ENCODE measurements at regions not wholly inside any gene's neighbourhood (a gene's known extent, or its start where the extent isn't known, plus 50 kb on each side); places are given as distances from the start of the nearest gene placed in this dataset.

DNA sequence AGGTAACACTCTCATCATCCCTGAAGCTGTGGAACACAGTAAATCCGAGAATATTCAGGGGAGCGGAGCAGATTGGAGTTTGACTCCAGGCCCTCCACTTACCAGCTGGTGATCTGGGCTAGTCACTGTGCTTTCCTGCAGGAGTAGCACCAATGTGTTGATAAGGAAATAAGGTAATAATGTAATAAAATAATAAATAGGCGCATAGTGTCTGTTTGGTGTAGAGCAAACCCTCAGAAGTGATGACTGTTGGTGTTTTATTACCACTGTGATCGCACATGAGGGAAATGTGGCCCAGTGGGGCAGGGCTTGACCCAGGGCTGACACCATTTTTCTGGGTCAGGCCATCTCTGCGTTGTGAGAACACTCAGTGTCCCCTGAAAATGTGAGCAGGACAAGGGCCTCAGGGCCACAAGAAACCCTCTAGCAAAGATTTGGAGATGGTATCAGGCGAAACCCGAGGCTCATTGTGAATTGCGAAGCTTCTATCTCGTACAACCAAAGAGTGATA is 563.9 kb upstream of the B3GAT1 start:
- no peak for TF ChIP-seq POLR2A (IDR thresholded peaks at IDR 0.05)
- TF ChIP-seq, protein P1, sequence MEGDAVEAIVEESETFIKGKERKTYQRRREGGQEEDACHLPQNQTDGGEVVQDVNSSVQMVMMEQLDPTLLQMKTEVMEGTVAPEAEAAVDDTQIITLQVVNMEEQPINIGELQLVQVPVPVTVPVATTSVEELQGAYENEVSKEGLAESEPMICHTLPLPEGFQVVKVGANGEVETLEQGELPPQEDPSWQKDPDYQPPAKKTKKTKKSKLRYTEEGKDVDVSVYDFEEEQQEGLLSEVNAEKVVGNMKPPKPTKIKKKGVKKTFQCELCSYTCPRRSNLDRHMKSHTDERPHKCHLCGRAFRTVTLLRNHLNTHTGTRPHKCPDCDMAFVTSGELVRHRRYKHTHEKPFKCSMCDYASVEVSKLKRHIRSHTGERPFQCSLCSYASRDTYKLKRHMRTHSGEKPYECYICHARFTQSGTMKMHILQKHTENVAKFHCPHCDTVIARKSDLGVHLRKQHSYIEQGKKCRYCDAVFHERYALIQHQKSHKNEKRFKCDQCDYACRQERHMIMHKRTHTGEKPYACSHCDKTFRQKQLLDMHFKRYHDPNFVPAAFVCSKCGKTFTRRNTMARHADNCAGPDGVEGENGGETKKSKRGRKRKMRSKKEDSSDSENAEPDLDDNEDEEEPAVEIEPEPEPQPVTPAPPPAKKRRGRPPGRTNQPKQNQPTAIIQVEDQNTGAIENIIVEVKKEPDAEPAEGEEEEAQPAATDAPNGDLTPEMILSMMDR (IDR thresholded peaks at IDR 0.05 in 4 of 5, conservative IDR thresholded peaks at IDR 0.05 in 1 of 5): no peak
